HG02678 (cell line): ENCODE measurements at regions not wholly inside any gene's neighbourhood (a gene's known extent, or its start where the extent isn't known, plus 50 kb on each side); places are given as distances from the start of the nearest gene placed in this dataset.

Experiments used
- ATAC-seq: cut with Tn5 transposase; IDR thresholded peaks from one replicate; pipeline ENCODE4 v1.9.1; 2021; ENCODE audit warnings: mild to moderate bottlenecking, moderate library complexity; ENCODE audit not compliant: unreplicated experiment

DNA sequence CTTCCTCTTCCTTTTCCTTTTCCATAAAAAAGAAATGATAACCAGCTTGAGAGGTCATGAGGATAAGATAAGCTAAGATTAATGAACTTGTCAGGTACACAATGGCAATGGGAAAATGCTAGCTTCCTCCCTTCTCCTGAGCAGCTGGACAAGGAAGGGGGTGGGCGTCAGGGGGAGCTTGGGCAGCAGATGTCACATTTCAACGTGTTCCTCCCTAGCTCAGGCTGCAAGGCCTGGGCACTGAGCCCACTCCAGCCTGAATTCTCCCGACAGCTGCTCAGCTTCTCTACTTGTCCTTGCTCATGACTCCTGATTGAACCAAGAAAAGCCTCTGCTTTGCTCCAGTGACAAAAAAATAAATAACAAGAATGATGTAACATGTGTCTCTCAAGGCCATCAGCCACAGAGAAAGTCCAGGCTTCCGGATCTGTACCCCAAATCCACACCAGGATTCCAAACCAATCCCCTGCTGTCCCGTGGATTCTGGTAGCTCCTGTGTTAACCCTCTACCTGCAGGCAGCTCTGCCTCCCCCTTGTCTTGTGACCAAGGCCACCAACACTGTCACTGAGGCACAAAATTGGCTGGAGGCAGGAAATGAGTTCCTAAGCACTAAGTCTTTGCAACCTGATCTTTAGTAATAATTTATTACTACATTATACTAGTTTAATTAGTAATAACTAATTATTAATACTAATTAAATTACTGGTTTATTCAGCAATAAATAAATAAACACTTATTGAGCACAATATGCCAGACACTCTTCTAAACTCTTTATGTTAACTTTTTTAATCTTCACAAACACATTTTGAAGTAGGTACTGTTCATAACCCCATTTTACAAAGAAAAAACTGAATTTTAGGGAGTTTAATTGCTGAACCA is 146.5 kb downstream of the CCDC34 start:
- ATAC-seq: no peak

DNA sequence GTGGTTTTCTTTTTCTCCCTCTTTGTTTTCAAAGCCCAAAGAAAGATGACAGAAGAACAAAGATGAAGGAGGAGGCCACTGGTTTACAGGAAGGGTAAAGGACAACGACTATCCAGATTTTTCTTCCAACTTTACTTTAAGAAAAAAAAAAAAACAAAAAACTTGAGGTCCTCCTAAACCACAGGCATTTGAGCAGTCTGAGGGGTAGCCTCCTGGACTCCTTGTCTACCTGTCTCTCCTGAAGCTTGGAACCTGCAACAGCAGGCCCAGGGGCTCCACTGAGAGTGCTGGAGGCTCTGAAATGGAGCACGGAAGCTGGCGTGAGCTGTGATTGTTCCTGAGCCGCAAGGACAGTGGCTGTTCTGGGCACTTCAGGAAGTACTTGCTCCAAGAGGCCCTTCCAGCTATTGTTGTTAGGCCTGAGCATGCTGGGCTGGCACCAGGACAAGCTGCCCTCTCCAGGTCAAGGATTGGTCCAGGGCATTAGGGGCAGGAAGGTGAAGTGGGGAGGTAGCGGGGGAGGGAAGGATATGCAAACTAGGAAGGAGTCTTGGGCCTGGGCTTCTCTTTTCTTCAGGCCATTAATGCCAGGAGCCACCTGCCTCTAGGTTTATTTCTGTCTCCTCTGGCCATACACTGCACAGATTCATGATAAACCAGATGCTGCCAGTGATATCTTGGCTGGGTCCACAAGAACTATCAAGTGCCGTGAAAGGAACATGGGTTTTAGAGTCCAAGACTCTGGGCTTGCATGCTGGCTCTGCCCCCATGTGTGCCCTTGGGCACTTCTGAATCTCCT is 147.3 kb downstream of the CCDC34 start:
- no peak for ATAC-seq

DNA sequence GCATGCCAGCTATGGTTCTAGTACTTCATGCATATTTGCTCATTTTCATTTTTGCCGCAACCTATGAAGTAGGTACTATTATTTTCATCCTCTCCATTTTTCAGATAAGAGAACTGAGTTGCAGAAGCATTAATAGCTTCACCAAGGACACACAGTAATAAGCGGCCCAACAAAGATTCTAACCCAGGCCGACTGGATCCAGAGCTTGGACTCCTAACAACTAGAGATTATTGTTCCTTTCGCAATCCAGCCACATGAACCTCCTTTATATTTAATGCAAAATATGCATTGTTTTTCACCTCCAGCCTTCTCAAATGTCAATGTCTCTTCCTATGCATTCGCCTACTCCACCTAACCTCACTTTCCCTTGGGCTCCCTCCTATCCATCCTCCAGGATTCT is 148.3 kb downstream of the CCDC34 start:
- no peak for ATAC-seq

DNA sequence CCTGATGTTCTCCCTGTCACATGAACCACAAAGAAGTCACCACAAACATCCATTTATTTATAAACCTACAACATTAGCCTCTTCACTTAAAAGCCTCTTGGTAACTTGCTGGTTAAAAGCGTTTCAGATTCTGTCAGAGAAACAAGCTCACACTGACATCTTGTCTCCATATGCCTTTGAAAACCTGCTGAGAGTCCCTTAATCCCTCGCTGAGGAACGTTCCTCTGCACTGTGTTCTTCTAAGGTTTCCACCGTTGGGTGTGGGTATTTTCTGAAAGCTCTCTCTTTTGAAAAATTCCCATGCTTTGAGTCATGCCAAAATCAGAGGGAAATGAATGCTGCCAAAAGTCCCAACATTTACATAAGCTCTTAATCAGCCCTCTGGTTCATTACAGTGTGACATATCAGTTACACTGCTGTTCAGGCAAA is 149.8 kb downstream of the CCDC34 start:
- peak; percentile 40 for ATAC-seq

DNA sequence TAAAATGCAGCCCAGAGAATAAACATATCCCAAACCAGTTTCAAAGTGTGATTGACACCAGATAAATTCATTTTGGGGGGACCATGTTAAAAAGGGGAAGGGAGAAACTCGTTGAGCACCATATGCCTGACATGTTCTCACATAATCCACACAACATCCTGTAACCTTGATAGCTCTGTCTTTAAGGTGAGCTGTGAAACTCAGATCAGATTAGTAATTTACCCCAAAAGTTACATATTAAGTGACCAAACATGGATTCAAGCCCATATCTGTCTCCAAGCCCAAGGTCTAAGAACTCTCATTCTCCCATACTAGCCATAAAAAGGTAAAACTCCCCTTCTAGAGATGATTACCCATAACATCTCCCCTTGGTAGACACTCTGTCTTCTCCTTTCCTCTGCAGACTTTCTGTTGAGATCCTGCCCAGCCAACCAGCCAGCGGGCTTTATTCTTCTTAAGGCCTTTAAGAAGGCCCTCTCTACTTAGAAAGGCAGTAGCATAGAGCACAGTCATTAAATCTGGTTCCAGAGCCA is 150.7 kb downstream of the CCDC34 start:
- peak; percentile 51 for ATAC-seq

DNA sequence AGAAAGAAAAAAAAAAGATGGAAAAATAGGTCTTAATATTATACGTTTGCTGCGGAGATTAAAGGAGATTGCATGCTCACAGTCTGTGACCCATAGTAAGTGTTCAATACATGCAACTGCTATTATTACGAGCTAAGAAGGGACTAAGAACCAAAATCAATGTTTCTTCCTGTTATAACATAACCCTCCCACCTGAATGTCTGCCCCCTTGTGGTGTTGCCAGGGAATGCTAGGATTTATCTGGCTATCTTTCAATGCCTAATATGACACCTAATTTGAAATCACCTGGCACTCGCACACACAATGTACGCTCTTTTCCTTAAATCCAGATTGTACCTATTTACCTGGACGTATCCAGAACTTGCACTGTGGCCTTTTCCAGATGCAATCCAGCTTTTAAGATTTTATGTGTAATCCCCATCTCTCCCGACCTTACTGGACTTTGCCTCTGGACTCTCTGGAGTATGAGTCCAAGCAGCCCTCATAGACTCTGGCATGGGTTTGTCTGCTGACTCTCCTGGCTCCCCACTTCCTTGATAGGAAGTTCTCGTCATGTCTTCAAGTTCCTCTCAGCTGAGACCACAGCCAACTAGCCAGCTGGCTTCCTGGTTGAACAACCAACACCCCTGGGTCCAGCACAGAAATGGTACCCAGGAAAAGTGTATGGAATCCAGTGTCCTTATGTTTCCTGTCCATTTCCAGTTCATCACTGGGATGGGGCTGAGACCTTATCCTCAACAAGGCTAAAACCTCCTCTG is 151.5 kb downstream of the CCDC34 start:
- ATAC-seq: no peak

DNA sequence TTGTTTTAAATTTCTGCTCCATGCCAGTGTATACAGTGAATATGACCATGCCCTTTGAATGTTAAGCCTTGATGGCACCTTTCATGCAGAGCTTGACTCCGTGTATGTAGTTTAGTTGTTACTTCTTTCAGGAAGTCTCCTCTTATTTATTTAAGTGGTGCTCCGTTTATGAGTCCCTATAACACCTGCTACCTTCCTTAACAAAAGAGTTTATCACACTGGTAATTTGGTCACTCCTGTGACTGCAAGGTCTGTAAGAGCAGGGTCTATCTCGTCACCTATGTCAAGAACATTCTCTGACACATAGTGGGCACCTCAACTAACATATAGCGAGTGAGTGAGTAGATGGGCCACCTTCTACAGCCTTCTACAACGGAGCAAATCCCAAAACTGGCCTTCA is 152.5 kb downstream of the CCDC34 start:
- no peak for ATAC-seq

DNA sequence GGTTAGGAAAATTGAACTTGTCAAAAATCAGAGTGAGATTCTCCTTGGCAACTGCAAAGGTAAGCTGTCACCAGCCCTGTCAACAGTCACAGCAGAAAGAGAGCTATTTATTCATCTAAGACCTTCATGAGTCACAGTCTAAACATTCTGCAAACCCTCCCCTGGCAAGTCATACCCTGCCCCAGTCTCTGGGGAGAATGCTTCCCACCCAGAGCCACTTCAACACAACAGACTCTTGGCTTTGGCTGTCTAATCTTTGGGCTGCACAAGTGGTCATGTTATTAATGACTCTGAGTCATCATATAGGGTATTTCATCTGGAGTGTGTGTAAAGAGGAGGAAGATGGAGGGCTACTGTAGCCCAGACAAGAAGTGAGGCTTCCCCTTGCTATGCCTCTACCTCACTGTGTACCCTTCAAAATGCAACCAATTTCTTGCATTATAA is 153.4 kb downstream of the CCDC34 start:
- peak; percentile 38 for ATAC-seq

DNA sequence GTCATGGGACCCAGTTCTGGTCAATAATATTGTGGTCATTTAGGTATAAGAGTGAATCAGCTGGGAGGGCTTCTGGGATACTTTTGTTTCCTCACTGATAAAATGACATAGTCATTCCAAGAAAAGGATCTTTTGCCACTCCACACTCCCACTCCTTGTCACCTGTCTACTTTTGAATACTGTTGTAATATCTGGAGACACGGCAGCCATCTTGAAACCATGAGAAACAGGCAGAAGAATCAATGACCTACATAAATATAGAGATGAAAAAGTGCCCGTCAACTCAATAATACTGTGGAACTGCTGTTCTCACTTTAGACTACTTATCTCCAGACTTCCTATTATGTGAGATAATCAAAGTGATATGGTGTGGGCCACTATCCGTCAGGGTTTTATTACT is 154.2 kb downstream of the CCDC34 start:
- ATAC-seq: no peak

DNA sequence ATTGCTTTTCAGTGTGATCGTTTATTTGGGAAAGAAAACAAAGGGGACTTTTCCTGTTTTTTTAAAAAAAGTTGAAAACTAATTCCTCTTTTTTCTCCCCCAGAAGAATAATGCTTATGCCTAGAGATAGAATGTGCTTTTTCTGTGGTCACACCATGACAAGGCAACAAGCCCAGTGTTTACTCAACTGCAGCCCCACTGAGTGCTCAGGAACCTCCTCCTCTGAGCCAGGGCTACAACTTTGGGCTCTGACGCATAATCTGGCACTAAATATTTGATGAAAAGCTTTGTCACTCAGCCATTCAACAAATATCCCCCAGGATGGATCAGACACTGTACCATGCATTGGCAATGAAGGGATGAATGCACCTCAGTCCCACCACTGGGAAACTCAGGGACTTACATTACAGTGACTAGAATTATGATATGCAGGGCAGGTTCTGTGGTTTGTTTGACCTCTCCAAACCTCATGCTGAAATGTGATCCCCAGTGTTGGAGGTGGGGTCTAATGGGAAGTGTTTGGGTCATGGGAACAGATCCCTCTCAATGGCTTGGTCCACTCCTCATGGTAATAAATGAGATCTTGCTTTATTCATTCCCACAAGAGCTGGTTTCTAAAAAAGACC is 155.9 kb downstream of the CCDC34 start:
- no peak for ATAC-seq

DNA sequence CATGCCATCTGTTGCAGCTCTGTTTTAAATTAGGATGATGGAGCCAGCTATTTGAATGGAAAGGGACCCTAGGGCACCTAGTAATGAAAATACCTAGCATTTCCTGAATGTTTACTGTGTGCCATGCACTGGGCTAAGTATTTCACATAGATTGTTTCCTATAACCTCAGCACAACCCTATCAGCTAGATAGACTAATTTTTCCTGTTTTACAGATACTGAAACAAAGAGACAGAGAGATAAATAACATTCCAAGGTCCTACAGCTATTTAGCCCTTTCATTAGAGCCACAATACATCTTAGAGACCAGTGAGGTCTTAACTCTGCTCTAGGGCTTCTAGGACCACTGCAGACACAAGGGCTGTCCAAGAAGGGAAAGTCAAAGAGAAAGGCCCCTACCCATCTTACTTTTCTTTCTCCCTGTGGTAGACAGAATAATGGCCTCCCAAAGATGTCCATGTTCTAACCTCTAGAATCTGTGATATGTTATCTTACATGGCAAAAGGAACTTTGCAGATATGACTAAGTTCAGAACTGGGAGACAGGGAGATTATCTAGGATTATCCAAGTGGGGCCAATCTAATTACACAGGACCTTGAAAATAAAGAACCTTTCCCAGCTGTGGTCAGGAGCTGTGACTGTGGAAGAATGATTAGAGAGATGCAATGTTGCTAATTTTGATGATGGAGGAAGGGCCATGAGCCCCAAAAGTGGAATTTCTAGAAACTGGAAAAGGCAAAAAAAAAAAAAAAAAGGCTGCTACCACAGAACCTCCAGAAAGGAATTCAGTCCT is 157.0 kb downstream of the CCDC34 start:
- ATAC-seq: no peak

DNA sequence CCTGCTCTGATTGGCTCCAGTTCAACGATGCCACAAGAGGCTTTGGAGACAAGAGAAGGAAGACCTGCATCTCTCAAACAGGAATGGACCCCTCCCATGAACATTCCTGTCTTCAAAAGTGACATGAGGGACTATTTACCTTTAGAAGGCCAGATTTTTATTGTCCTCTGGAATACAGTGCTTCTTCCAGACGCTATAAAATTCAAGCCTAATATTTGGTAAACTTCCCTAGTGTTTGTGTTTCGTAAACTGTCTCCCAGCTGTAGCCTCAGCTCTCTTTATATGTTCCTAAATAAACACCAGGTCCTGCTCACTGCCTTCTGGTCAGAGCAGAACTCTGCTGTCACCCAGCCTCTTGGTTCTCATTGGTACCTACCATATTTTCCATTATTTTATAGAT is 157.8 kb downstream of the CCDC34 start:
- no peak for ATAC-seq

DNA sequence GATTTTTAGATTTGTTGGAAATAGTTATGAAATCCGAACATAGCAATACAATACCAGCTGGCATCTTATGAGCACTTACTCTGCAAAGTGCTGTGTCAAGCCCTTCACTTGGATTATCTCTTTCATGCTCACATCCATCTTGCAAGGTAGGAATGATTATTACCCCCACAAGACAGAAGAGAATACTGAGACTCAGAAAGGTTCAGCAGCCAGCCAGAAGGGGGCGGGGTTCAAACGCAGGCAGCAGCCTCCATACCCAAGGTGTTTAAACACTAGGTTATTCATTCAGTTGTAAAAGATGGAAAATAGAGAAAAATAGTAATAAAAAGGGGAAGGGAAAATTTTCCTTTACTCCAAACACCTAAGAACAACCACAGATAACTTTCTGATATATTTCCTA is 158.5 kb downstream of the CCDC34 start:
- ATAC-seq: peak; percentile 52

DNA sequence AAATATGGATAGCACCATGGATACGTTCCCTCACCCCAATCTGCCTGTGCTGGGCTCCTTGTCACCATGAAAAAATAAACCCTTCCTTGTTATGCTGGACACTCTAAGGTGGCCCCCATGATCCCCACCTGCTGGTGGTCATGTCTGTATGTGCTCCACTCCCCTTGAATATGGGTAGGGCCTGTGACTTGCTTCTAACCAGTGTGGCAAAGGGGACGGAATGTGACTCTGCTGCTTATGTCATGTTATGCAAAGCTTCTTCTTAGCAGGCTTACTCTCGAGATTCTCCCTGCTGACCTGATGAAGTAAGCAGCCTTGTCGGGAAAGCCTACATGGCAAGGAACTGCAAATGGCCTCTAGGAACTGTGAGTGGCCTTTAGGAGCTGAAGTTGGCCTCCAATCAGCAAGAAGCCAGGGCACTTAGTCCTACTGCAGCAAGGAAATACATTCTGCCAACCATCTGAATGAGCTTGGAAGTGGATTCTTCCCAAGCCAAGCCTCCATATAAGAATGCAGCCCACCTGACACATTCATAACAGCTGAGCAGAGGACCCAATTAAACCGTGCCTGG is 159.9 kb downstream of the CCDC34 start:
- no peak for ATAC-seq

DNA sequence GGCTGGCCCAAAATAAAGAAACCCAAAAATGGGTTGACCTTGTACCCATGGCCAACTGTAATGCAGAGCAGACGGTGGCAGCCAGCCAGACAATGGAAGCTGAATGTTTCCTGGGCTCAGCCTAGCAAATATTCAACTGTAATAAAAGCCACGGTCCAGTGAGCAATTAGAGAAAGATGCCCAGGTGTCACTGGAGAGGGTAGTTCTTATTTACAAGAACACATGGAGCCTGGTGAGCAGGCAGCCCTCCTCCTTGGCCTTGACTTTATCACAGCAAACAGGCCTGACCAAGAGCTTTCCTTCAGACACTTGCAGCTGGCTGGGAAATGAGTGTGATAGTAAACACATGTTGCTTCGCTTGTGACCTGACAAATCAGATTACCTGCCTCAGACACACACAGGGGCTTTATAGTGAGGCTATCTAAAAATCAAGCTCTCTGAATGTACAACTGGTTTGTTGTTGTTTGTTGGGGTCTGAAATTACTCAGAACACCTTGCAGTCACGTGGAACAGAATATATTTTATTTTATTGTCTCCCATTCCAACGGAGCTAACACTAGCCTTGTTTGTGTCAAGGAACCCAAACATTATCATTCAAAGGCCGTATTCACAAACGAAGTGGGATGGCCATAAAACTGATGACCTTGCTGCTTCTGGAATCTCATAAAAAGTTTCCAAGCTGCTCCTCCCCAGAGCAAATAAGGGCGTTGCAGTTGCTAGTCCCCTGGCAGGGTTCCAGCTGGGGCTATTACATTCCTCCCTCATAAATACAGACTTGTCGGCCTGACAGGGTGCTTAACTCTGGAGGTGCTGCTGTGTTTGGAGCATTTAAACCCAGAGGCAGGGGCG is 161.1 kb downstream of the BBOX1 start:
- no peak for ATAC-seq

DNA sequence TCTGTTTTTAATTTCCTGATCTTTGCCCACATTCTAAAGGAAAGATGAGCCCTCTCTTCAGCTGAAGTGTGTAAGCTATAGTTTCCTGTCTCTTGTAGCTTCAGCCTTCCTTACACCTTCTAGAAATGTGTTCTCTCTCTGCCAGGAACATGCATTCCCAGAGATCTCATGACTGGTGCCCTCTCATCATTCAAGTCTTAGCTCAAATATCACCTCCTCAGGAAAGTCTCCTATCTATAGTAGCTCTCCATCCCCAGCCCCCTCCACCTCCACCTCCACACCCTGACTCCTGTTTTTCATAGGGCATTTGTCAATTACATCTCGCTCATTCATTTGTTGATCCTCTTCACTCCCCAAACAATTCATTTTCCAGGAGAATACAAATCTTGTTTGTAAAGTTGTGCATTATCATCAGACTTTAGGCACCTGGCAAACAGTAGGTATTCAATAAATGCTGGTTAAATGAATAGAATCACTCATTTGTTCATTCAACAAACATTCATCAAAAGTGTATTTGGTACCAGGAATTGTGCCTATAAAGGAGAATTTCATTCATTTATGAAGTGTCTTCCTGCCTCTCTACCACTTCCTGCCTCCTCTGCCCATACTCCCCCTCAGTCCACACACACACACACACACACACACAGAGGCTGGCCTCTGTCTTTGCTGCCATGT is 160.3 kb downstream of the BBOX1 start:
- no peak for ATAC-seq

DNA sequence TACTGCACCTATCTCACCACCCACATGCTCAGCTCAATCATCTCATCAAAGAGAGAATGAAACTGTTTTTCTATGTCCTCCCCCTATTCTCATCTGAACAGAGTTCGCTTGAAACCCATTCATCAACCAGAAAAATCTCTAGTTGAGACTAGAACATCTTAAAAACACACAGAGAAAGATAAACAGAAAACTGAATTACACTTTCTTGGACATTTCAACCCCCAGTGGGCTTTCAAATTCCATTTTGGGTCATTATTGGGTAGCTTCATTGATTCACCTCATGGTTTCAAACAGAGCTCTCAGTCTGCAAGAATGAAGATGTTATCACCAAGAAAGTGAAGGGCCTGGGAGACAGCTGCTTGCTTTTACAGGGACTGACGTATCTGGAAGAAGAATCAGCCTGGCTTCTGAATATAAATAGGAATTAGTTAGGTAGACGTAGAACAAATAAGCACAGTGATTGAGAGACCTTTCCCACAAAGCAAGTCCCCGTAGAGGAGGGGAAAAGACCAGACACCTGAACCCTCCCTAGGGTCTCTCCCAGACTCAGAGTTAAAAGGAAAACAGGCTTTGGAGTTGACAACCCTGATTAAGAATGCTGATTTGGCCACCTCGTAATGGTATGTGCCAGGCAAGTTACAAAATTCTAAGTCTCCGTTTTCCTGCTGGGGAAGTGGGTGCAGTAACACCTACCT is 155.7 kb downstream of the BBOX1 start:
- no peak for ATAC-seq
